ENCODE measurements at regions not wholly inside any gene's neighbourhood (a gene's known extent, or its start where the extent isn't known, plus 50 kb on each side); places are given as distances from the start of the nearest gene placed in this dataset.

GRCh38 chr2:103808814-103809213, 1045.1 kb upstream of the POU3F3 start:
- CTCF ChIA-PET: no interaction called here
- no peaks in the 10 kb centered on the region for H3K9me3 ChIP-seq
- H3K4me3 ChIP-seq (ENCODE audit: control insufficient read depth in 1 of 2, extremely low read depth in 1 of 2, low read length in 1 of 2): no peak overlapping the region
- no peaks in the 10 kb centered on the region for H3K36me3 ChIP-seq (ENCODE audit: control insufficient read depth in 2 of 2, extremely low read depth in 1 of 2, insufficient read depth in 1 of 2, low read length in 1 of 2)
- Mint-ChIP-seq H3K36me3 (no peaks in the 10 kb centered on the region), H3K27me3 (no peaks in the 10 kb centered on the region), H3K9me3 (peaks cover 8 to 15% (median 9%) of the 10 kb centered on the region in 3 donors), H3K4me1 (no peaks in the 10 kb centered on the region), H3K4me3 (no peak overlapping the region), H3K27ac (no peak overlapping the region)
- ATAC-seq (replicated peaks in 1 of 4) (no peak), DNase-seq (no peak)
- no peaks in the 10 kb centered on the region for H3K4me1 ChIP-seq (ENCODE audit: control insufficient read depth in 1 of 2, extremely low read depth in 1 of 2, insufficient read depth in 2 of 2, low read length in 2 of 2)
- no peak overlapping the region for H3K27ac ChIP-seq (ENCODE audit: low read length)
- WGBS (ENCODE audit: insufficient coverage): no CpG with 5 or more reads among the region's 8 CpGs
- POLR2A ChIA-PET: no interaction called here
- H3K27me3 ChIP-seq (replicated peaks in 1 of 2; ENCODE audit: control insufficient read depth in 2 of 2, extremely low read depth in 1 of 2, insufficient read depth in 2 of 2, low read length in 1 of 2): no peaks in the 10 kb centered on the region

GRCh38 chr2:103809415-103809814, 1044.5 kb upstream of the POU3F3 start:
- no peak overlapping the region for H3K27ac ChIP-seq (ENCODE audit: low read length)
- no peak overlapping the region for H3K4me3 ChIP-seq (ENCODE audit: control insufficient read depth in 1 of 2, extremely low read depth in 1 of 2, low read length in 1 of 2)
- CTCF ChIA-PET: no interaction called here
- no peak for DNase-seq
- no CpG with 5 or more reads among the region's 7 CpGs for WGBS (ENCODE audit: insufficient coverage)
- POLR2A ChIA-PET: no interaction called here
- no peak for ATAC-seq (replicated peaks in 1 of 4)
- Mint-ChIP-seq H3K27me3 (no peaks in the 10 kb centered on the region), H3K27ac (no peak overlapping the region), H3K4me3 (no peak overlapping the region), H3K4me1 (no peaks in the 10 kb centered on the region), H3K36me3 (no peaks in the 10 kb centered on the region), H3K9me3 (peaks cover 6 to 14% (median 8%) of the 10 kb centered on the region in 3 donors)
- no peaks in the 10 kb centered on the region for H3K27me3 ChIP-seq (replicated peaks in 1 of 2; ENCODE audit: control insufficient read depth in 2 of 2, extremely low read depth in 1 of 2, insufficient read depth in 2 of 2, low read length in 1 of 2)
- H3K4me1 ChIP-seq (ENCODE audit: control insufficient read depth in 1 of 2, extremely low read depth in 1 of 2, insufficient read depth in 2 of 2, low read length in 2 of 2): no peaks in the 10 kb centered on the region
- no peaks in the 10 kb centered on the region for H3K36me3 ChIP-seq (ENCODE audit: control insufficient read depth in 2 of 2, extremely low read depth in 1 of 2, insufficient read depth in 1 of 2, low read length in 1 of 2)
- no peaks in the 10 kb centered on the region for H3K9me3 ChIP-seq

GRCh38 chr2:103809941-103810441, 1043.9 kb upstream of the POU3F3 start:
- DNase-seq: no peak
- no peak for ATAC-seq (replicated peaks in 1 of 4)
- ChIA-PET CTCF (no interaction called here), POLR2A (no interaction called here)
- no peaks in the 10 kb centered on the region for H3K36me3 ChIP-seq (ENCODE audit: control insufficient read depth in 2 of 2, extremely low read depth in 1 of 2, insufficient read depth in 1 of 2, low read length in 1 of 2)
- H3K4me1 ChIP-seq (ENCODE audit: control insufficient read depth in 1 of 2, extremely low read depth in 1 of 2, insufficient read depth in 2 of 2, low read length in 2 of 2): no peaks in the 10 kb centered on the region
- no peak overlapping the region for H3K27ac Mint-ChIP-seq
- H3K27me3 ChIP-seq (replicated peaks in 1 of 2; ENCODE audit: control insufficient read depth in 2 of 2, extremely low read depth in 1 of 2, insufficient read depth in 2 of 2, low read length in 1 of 2): no peaks in the 10 kb centered on the region
- no peaks in the 10 kb centered on the region for H3K27me3 Mint-ChIP-seq
- H3K27ac ChIP-seq (ENCODE audit: low read length): no peak overlapping the region
- H3K4me3 Mint-ChIP-seq: no peak overlapping the region
- H3K36me3 Mint-ChIP-seq: no peaks in the 10 kb centered on the region
- no peak overlapping the region for H3K4me3 ChIP-seq (ENCODE audit: control insufficient read depth in 1 of 2, extremely low read depth in 1 of 2, low read length in 1 of 2)
- 64% methylated on average over 6 of the region's 7 CpGs for WGBS (ENCODE audit: insufficient coverage)
- H3K9me3 ChIP-seq: no peaks in the 10 kb centered on the region
- peaks cover 6 to 14% (median 8%) of the 10 kb centered on the region in 3 donors for H3K9me3 Mint-ChIP-seq
- no peaks in the 10 kb centered on the region for H3K4me1 Mint-ChIP-seq

DNA sequence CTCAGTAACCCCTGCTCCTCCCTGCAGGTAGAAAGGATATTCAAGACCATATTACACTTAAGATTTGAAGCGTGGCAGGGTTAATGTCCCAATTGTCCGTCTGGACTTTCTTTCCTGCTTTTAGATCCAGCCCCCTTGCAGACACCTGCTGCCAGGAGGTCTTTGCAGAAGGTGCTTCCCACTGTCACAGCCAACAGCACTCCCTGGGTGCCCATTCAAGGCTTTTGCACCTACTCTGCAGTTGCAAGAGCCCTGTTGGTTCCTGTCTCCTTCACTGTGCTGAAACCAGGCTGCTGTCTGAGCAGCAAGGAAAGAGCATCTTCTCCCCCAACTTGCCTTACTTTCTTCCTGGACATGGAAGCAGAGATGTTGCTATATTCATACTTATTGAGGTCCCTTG, 1043.0 kb upstream of the POU3F3 start:
- no peaks in the 10 kb centered on the region for H3K9me3 ChIP-seq
- ATAC-seq (replicated peaks in 1 of 4) (no peak), DNase-seq (no peak)
- Mint-ChIP-seq H3K9me3 (peaks cover 6 to 14% (median 8%) of the 10 kb centered on the region in 3 donors), H3K4me1 (no peaks in the 10 kb centered on the region), H3K36me3 (no peaks in the 10 kb centered on the region), H3K27me3 (no peaks in the 10 kb centered on the region), H3K4me3 (no peak overlapping the region), H3K27ac (no peak overlapping the region)
- H3K4me3 ChIP-seq (ENCODE audit: control insufficient read depth in 1 of 2, extremely low read depth in 1 of 2, low read length in 1 of 2): no peak overlapping the region
- H3K27ac ChIP-seq (ENCODE audit: low read length): no peak overlapping the region
- POLR2A ChIA-PET: no interaction called here
- no peaks in the 10 kb centered on the region for H3K36me3 ChIP-seq (ENCODE audit: control insufficient read depth in 2 of 2, extremely low read depth in 1 of 2, insufficient read depth in 1 of 2, low read length in 1 of 2)
- 47% methylated on average over 2 of the region's 2 CpGs for WGBS (ENCODE audit: insufficient coverage)
- no peaks in the 10 kb centered on the region for H3K27me3 ChIP-seq (replicated peaks in 1 of 2; ENCODE audit: control insufficient read depth in 2 of 2, extremely low read depth in 1 of 2, insufficient read depth in 2 of 2, low read length in 1 of 2)
- H3K4me1 ChIP-seq (ENCODE audit: control insufficient read depth in 1 of 2, extremely low read depth in 1 of 2, insufficient read depth in 2 of 2, low read length in 2 of 2): no peaks in the 10 kb centered on the region
- CTCF ChIA-PET: no interaction called here

DNA sequence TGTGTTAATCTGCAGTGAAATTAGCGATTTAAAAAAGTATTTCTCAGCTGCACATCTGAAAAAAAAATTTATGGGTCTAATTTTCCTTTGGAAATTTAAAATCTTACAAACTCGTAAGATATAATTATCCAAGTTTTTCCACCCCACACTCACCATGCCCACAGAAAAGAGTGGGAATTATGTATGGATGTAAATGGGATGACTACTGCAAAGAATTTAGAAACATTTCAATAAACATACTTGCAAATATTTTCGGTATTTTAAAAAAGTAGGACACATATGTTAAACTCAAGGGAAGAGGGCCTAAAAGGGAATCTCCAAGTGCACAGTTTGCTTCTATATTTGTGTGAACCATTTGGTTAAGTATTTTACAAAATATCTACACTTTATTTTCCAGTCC, 1039.9 kb upstream of the POU3F3 start:
- CTCF ChIA-PET: no interaction called here
- H3K27ac ChIP-seq (ENCODE audit: low read length): no peak overlapping the region
- DNase-seq (no peak), ATAC-seq (replicated peaks in 1 of 4) (no peak)
- H3K27me3 Mint-ChIP-seq: no peaks in the 10 kb centered on the region
- WGBS (ENCODE audit: insufficient coverage): no CpG with 5 or more reads among the region's 3 CpGs
- H3K4me1 ChIP-seq (ENCODE audit: control insufficient read depth in 1 of 2, extremely low read depth in 1 of 2, insufficient read depth in 2 of 2, low read length in 2 of 2): no peaks in the 10 kb centered on the region
- no peak overlapping the region for H3K4me3 ChIP-seq (ENCODE audit: control insufficient read depth in 1 of 2, extremely low read depth in 1 of 2, low read length in 1 of 2)
- H3K27ac Mint-ChIP-seq: no peak overlapping the region
- H3K9me3 ChIP-seq: no peaks in the 10 kb centered on the region
- H3K27me3 ChIP-seq (replicated peaks in 1 of 2; ENCODE audit: control insufficient read depth in 2 of 2, extremely low read depth in 1 of 2, insufficient read depth in 2 of 2, low read length in 1 of 2): no peaks in the 10 kb centered on the region
- H3K36me3 ChIP-seq (ENCODE audit: control insufficient read depth in 2 of 2, extremely low read depth in 1 of 2, insufficient read depth in 1 of 2, low read length in 1 of 2): no peaks in the 10 kb centered on the region
- H3K4me3 Mint-ChIP-seq: no peak overlapping the region
- peaks cover 8 to 16% (median 9%) of the 10 kb centered on the region in 3 donors for H3K9me3 Mint-ChIP-seq
- H3K4me1 Mint-ChIP-seq: no peaks in the 10 kb centered on the region
- H3K36me3 Mint-ChIP-seq: no peaks in the 10 kb centered on the region
- POLR2A ChIA-PET: no interaction called here

DNA sequence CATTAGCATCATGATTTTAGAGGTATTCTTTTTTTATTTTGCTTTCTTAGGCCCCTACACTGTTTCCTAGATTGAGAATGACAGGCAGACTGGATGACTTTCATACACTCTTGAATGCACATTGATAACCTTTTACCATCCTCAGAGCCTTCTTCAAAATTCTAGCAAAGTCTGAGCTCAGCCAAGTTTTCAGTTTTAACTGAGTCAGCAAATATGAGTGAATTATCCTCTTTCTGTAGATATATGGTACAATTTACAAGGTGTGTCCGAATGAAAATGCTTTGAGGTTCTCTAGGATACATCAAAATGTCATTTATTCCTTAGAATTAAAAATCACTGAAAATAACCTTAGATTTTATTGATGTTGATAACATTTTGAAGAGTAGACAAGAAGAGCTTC, 1038.2 kb upstream of the POU3F3 start:
- no peaks in the 10 kb centered on the region for H3K4me1 Mint-ChIP-seq
- ATAC-seq (replicated peaks in 1 of 4) (no peak), DNase-seq (no peak)
- CTCF ChIA-PET: no interaction called here
- H3K4me3 Mint-ChIP-seq: no peak overlapping the region
- no peaks in the 10 kb centered on the region for H3K36me3 Mint-ChIP-seq
- Histone ChIP-seq H3K4me1 (ENCODE audit: control insufficient read depth in 1 of 2, extremely low read depth in 1 of 2, insufficient read depth in 2 of 2, low read length in 2 of 2) (no peaks in the 10 kb centered on the region), H3K27me3 (replicated peaks in 1 of 2; ENCODE audit: control insufficient read depth in 2 of 2, extremely low read depth in 1 of 2, insufficient read depth in 2 of 2, low read length in 1 of 2) (no peaks in the 10 kb centered on the region), H3K4me3 (ENCODE audit: control insufficient read depth in 1 of 2, extremely low read depth in 1 of 2, low read length in 1 of 2) (no peak overlapping the region), H3K9me3 (no peaks in the 10 kb centered on the region), H3K36me3 (ENCODE audit: control insufficient read depth in 2 of 2, extremely low read depth in 1 of 2, insufficient read depth in 1 of 2, low read length in 1 of 2) (no peaks in the 10 kb centered on the region), H3K27ac (ENCODE audit: low read length) (no peak overlapping the region)
- no peak overlapping the region for H3K27ac Mint-ChIP-seq
- H3K27me3 Mint-ChIP-seq: no peaks in the 10 kb centered on the region
- H3K9me3 Mint-ChIP-seq: peaks cover 8 to 17% (median 13%) of the 10 kb centered on the region in 3 donors
- WGBS (ENCODE audit: insufficient coverage): no CpG with 5 or more reads among the region's 1 CpG
- POLR2A ChIA-PET: no interaction called here

- WGBS (ENCODE audit: insufficient coverage): no CpG with 5 or more reads among the region's 3 CpGs
- Histone ChIP-seq H3K27ac (ENCODE audit: low read length) (no peak overlapping the region), H3K4me1 (ENCODE audit: control insufficient read depth in 1 of 2, extremely low read depth in 1 of 2, insufficient read depth in 2 of 2, low read length in 2 of 2) (no peaks in the 10 kb centered on the region), H3K9me3 (no peaks in the 10 kb centered on the region), H3K4me3 (ENCODE audit: control insufficient read depth in 1 of 2, extremely low read depth in 1 of 2, low read length in 1 of 2) (no peak overlapping the region), H3K27me3 (replicated peaks in 1 of 2; ENCODE audit: control insufficient read depth in 2 of 2, extremely low read depth in 1 of 2, insufficient read depth in 2 of 2, low read length in 1 of 2) (no peaks in the 10 kb centered on the region), H3K36me3 (ENCODE audit: control insufficient read depth in 2 of 2, extremely low read depth in 1 of 2, insufficient read depth in 1 of 2, low read length in 1 of 2) (no peaks in the 10 kb centered on the region)
- no peaks in the 10 kb centered on the region for H3K4me1 Mint-ChIP-seq
- H3K4me3 Mint-ChIP-seq: no peak overlapping the region
- ChIA-PET POLR2A (no interaction called here), CTCF (no interaction called here)
- DNase-seq (no peak), ATAC-seq (replicated peaks in 1 of 4) (no peak)
- no peaks in the 10 kb centered on the region for H3K36me3 Mint-ChIP-seq
- no peaks in the 10 kb centered on the region for H3K27me3 Mint-ChIP-seq
- no peak overlapping the region for H3K27ac Mint-ChIP-seq
- peaks cover 3 to 20% (median 17%) of the 10 kb centered on the region in 3 donors for H3K9me3 Mint-ChIP-seq
These were observed 1036.2 kb upstream of the POU3F3 start for GRCh38 chr2:103817746-103818145.

Measured in T-cell (primary cell).